GM10266 (cell line): ENCODE measurements at regions not wholly inside any gene's neighbourhood (a gene's known extent, or its start where the extent isn't known, plus 50 kb on each side); places are given as distances from the start of the nearest gene placed in this dataset.

Source experiments
- DNase-seq: peaks from one replicate; pipeline ENCODE4 v3.0.0; 2012; ENCODE audit errors: extremely low spot score
- TF ChIP-seq, protein P1 (sequence below): IDR thresholded peaks from 2 replicates; pipeline ENCODE4 v1.5.1; 2012; ENCODE audit warnings: mild to moderate bottlenecking, low read depth; ENCODE audit not compliant: control insufficient read depth, insufficient read depth; ENCODE audit errors: missing control alignments

DNA sequence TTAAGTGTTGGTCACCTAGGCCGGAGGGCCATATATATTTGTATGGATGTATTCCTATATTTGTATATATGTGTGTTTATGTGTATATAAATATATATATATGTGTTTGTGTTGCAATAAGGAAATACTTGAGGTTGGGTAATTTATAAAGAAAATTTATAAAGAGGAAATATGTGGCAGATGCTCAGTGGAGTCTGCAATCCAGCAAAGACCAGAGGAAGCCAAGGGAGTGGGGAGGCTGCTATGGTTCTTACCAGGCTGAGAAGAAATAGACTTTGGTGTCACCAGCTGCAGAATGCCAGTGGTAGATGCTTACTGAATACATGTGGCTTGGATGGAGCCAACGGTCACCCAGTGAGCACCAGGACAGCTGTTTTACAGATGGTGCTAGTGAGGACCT lies 97.4 kb upstream of the ELOVL5 start:
- no peak for DNase-seq

DNA sequence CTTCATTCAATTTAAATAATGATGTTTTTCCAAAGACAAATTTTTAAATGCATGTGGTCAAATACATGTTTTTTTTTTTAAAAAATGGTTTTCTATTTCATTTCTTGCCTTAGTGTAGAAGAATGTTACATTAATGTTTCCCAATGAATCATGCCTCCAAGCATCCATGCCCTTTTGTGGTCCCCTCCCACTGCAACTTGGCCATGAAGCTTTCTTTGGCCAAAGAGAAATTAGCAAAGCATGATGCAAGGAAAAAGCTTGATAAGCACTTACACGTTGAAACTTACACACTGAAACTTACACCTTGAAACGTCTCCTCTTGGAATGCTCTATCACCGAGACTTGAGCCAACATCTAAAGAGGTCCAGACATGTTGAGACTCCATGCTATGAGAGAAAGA lies 93.0 kb upstream of the ELOVL5 start:
- no peak for DNase-seq
- TF ChIP-seq, protein P1, sequence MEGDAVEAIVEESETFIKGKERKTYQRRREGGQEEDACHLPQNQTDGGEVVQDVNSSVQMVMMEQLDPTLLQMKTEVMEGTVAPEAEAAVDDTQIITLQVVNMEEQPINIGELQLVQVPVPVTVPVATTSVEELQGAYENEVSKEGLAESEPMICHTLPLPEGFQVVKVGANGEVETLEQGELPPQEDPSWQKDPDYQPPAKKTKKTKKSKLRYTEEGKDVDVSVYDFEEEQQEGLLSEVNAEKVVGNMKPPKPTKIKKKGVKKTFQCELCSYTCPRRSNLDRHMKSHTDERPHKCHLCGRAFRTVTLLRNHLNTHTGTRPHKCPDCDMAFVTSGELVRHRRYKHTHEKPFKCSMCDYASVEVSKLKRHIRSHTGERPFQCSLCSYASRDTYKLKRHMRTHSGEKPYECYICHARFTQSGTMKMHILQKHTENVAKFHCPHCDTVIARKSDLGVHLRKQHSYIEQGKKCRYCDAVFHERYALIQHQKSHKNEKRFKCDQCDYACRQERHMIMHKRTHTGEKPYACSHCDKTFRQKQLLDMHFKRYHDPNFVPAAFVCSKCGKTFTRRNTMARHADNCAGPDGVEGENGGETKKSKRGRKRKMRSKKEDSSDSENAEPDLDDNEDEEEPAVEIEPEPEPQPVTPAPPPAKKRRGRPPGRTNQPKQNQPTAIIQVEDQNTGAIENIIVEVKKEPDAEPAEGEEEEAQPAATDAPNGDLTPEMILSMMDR, result no peak

More for the DNA sequence above, 97.4 kb upstream of the ELOVL5 start:
- TF ChIP-seq, protein P1, result no peak

DNA sequence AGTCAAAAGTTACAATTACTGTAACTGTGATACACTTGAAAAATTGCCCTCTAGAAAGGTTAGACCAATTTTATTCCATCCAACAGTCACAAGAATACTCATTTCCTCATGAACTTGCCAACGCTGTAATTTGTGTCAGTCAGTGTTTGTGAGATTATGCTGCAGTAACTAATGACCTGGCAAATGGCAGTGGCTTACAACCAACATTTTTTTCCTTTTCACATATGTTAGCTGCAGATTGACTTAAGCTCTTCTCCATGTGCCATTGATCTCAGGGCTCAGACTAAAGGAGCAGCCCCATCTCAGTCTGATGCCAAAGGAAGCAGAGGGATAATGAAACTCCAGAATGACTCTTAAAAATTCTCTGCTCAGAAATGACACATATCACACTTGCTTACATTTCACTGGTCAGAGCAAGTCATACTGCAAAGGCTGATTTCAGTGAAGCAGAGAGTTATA lies 92.3 kb upstream of the ELOVL5 start:
- TF ChIP-seq, protein P1, result no peak
- DNase-seq, result no peak

DNA sequence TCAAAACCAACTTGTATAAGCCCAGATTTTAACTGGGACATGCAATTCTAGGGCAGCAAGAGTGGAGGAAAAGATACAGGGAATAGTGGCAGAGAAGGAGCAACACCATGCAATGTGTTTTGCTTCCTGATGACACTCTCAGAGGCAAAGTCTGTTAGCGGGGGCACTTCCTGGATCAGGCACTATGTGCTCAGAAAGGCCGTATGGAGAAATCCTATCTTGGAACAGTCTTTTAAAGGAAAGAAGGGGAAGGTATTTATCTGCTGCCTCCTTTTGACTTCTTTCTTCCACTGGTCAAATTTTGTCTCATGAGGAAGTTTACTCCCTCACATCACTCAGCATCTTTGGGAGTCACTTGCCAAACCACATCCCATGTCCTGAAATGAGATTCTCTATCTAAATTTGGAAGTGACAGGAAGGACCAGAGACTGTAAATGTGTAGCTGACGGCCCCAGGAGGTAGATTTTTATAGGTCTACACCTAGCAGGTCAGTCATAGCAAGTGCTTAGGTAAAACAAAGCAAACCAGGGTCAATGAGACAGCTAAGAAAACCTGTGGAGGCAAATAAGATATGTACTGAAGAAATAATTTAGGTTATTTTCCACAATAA lies 91.7 kb upstream of the ELOVL5 start:
- TF ChIP-seq, protein P1, result no peak
- DNase-seq, result no peak

DNA sequence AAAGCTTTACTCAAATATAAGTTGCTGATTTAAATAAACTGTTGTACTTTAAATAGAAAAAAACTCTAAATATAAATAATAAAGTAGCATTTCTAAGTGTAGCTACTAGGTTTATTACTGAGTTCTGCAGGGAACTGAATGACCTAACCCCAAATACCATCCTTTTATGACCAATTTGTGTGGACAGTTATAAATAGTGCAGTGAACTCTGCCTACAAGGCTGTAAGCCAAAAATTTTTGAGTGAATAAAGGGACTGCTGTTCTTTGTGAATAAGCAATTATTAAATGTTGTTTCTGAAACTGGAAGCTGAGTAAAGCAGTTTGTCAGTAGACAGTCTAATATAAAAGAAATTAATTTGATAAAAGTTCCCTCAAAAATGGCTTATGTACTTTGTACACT lies 90.8 kb upstream of the ELOVL5 start:
- TF ChIP-seq, protein P1, result no peak
- DNase-seq, result no peak

DNA sequence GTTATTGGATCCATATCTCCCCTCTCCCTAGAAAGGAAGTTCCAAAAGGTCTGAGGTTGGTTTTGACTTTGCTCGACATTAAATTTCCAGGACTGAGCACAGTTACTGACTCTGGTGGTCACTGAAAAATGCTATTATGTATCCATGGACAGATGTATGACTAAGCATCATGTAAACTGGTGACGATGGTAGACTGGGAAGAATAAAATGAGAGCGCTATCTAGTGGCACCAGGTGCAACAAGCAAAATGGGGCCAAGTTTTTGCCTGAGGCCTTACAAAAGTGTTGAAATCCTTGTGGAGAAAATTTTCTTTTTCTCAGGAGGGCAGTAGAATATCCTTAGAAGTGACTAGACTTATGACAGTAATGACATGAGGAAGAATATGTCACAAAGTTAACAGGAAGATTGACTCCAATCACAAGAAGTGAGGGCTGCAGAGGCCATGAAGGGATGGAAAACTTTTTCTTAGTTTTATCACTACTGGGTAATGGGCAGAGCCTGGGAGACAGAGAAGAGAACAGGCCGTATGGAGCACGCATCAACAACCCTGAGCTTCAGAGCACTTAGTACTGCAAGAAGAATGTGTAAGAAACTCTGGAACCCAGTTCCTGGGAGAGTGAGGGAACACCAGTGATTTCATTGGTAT lies 88.9 kb upstream of the ELOVL5 start:
- DNase-seq, result peak; percentile 29
- TF ChIP-seq, protein P1, result peak; percentile 54

DNA sequence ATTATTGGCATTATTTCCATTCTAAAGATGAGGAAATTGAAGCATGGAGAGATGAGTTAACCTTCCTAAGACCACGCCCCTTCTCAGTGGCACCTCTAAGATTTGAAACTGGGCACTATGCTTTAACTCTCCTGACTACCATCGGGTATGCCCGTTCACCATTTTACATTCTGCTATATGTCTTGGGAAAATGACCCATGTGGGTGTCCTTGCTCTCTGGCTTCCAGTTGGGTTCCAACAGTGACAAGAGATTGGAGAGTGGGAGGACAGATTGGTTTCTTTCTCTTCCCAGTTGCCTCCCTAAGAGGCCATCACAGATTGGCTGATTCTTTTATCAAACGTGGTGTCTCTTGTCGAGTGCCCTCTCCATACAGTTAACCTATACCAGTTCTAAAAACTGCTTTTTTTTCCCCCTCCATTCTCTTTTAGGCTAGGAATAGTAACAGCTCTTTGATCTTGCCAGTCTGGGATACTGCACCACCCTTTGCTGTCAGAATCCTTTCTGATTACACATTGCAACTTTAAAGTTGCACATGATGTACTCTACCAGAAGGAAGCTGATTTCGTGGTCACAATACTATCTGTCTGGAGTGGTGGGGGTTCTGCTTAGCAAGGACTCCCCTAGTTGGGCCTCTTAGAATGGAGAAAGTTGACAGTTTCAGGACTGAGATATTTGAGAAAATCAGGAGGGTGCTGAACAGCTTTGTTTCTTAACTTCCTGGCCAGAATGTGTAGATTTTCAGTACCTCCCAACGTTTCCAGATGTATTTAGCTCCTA lies 88.0 kb upstream of the ELOVL5 start:
- DNase-seq, result no peak
- TF ChIP-seq, protein P1, result no peak
